H1 (cell line): ENCODE measurements at regions not wholly inside any gene's neighbourhood (a gene's known extent, or its start where the extent isn't known, plus 50 kb on each side); places are given as distances from the start of the nearest gene placed in this dataset.

ENCODE experiments used
- CTCF ChIA-PET: fragments of 300-600 bp; sonication (Branson Sonifier 250); formaldehyde crosslinking; loops from one replicate; lab custom pipeline; 2021; ENCODE audit not compliant: partially characterized antibody; lab: Charles Lee
- POLR2A ChIA-PET: fragments of 300-600 bp; sonication (Branson Sonifier 250); formaldehyde crosslinking; loops from one replicate; lab custom pipeline; 2021; ENCODE audit warnings: inconsistent platforms; ENCODE audit not compliant: partially characterized antibody; lab: Charles Lee
- DNase-seq, 2 experiments: peaks; one replicate each; pipeline versions ENCODE4 v3.0.0 to v3.0.0-alpha.2; 2010 to 2022; ENCODE audit warnings: low spot score in 2 of 2, low read depth in 1 of 2, mixed read lengths in 1 of 2
- FAIRE-seq: peaks from 2 replicates; lab custom pipeline; 2011; peaks lifted over from hg19 to GRCh38; lab: Jason Lieb, UNC
- H2AFZ ChIP-seq: 2 replicates; pipeline ENCODE4 v1.8.1; 2012; ENCODE audit warnings: low read length, inconsistent platforms
- H2AK5ac ChIP-seq: 2 replicates; pipeline ENCODE4 v1.6.1; 2013; ENCODE audit warnings: low read depth, low read length
- H2BK120ac ChIP-seq: replicated peaks from 2 replicates; pipeline ENCODE3; 2013; ENCODE audit warnings: low read depth, low read length, inconsistent platforms
- H2BK12ac ChIP-seq: 2 replicates; pipeline ENCODE4 v1.6.1; 2013; ENCODE audit warnings: low read depth, low read length
- H2BK15ac ChIP-seq: 2 replicates; pipeline ENCODE4 v1.6.1; 2013; ENCODE audit warnings: low read length
- H2BK20ac ChIP-seq: 2 replicates; pipeline ENCODE4 v1.6.1; 2013; ENCODE audit warnings: low read length
- H2BK5ac ChIP-seq: 2 replicates; pipeline ENCODE4 v1.6.1; 2013; ENCODE audit warnings: low read depth, low read length
- H3K14ac ChIP-seq: 2 replicates; pipeline ENCODE4 v1.6.1; 2013; ENCODE audit warnings: inconsistent platforms; ENCODE audit not compliant: insufficient read length
- H3K18ac ChIP-seq: 2 replicates; pipeline ENCODE4 v1.6.1; 2013; ENCODE audit warnings: low read length; ENCODE audit errors: extremely low read depth
- H3K23ac ChIP-seq: 2 replicates; pipeline ENCODE4 v1.6.1; 2013; ENCODE audit warnings: inconsistent platforms; ENCODE audit not compliant: insufficient read length
- H3K23me2 ChIP-seq: 2 replicates; pipeline ENCODE4 v1.6.1; 2013; ENCODE audit warnings: low read depth, low read length
- H3K27ac ChIP-seq: 2 replicates; pipeline ENCODE4 v1.6.1; 2011; ENCODE audit warnings: low read depth, low read length, inconsistent platforms
- H3K27me3 ChIP-seq, 4 experiments: replicated peaks in 1 of 4; 1 replicate in 1 of 4; 2 replicates in 3 of 4; pipeline versions ENCODE4 v1.6.1 to v1.8.1; 2011 to 2013; ENCODE audit warnings: low read length in 3 of 4, mild to moderate bottlenecking in 3 of 4, inconsistent platforms in 2 of 4, mixed read lengths in 2 of 4, moderate library complexity in 1 of 4; ENCODE audit not compliant: control insufficient read depth in 3 of 4, insufficient read depth in 3 of 4; ENCODE audit errors: extremely low read depth in 1 of 4
- H3K36me3 ChIP-seq, 4 experiments: 2 replicates each; pipeline versions ENCODE4 v1.6.1 to v1.8.1; 2011 to 2013; ENCODE audit warnings: mild to moderate bottlenecking in 4 of 4, low read length in 3 of 4, moderate library complexity in 2 of 4, control low read depth in 1 of 4, inconsistent platforms in 1 of 4; ENCODE audit not compliant: insufficient read depth in 4 of 4, control insufficient read depth in 2 of 4
- H3K4ac ChIP-seq: replicated peaks from 2 replicates; pipeline ENCODE3; 2013; ENCODE audit warnings: low read length, low read depth, mixed read lengths, inconsistent platforms; ENCODE audit not compliant: insufficient read length
- H3K4me1 ChIP-seq, 4 experiments: replicated peaks in 1 of 4; 1 replicate in 1 of 4; 2 replicates in 3 of 4; pipeline versions ENCODE4 v1.6.1 to v1.8.1; 2011 to 2013; ENCODE audit warnings: low read length in 3 of 4, inconsistent platforms in 2 of 4, mixed read lengths in 1 of 4; ENCODE audit not compliant: insufficient read depth in 4 of 4, control insufficient read depth in 3 of 4
- H3K4me2 ChIP-seq, 2 experiments: 2 replicates each; pipeline versions ENCODE4 v1.6.1 to v1.8.1; 2011 to 2013; ENCODE audit warnings: low read depth in 2 of 2, low read length in 2 of 2, control low read depth in 1 of 2, inconsistent platforms in 1 of 2, mild to moderate bottlenecking in 1 of 2; ENCODE audit not compliant: insufficient read depth in 1 of 2
- H3K4me3 ChIP-seq, 4 experiments: fragments of 200-600, 300-600 bp in 1 of 4; sonication (generic), shearing (Covaris generic), sonication (Bioruptor Twin) in 1 of 4; 2 replicates each; pipeline versions ENCODE4 v1.5.1 to v1.8.1; 2011 to 2016; ENCODE audit warnings: low read length in 4 of 4, low read depth in 3 of 4, control low read depth in 2 of 4, inconsistent platforms in 2 of 4, mild to moderate bottlenecking in 2 of 4, mixed read lengths in 1 of 4, moderate library complexity in 1 of 4; ENCODE audit not compliant: insufficient read depth in 2 of 4; ENCODE audit errors: extremely low read depth in 1 of 4
- H3K56ac ChIP-seq: replicated peaks from 2 replicates; pipeline ENCODE3; 2013; ENCODE audit warnings: low read depth, mild to moderate bottlenecking, mixed read lengths, low read length, inconsistent platforms; ENCODE audit not compliant: insufficient read length
- H3K79me1 ChIP-seq: 2 replicates; pipeline ENCODE4 v1.6.1; 2013; ENCODE audit warnings: low read depth, low read length, control low read depth
- H3K79me2 ChIP-seq, 2 experiments: 2 replicates each; pipeline versions ENCODE4 v1.6.1 to v1.8.1; 2012 to 2013; ENCODE audit warnings: low read length in 2 of 2, mild to moderate bottlenecking in 2 of 2, inconsistent platforms in 1 of 2; ENCODE audit not compliant: insufficient read depth in 2 of 2, control insufficient read depth in 1 of 2
- H3K9ac ChIP-seq, 4 experiments: replicated peaks in 1 of 4; 1 replicate in 1 of 4; 2 replicates in 3 of 4; pipeline versions ENCODE4 v1.6.1 to v1.8.1; 2011 to 2013; ENCODE audit warnings: low read depth in 3 of 4, low read length in 3 of 4, control low read depth in 2 of 4, mild to moderate bottlenecking in 2 of 4, moderate library complexity in 2 of 4, inconsistent platforms in 1 of 4; ENCODE audit errors: extremely low read depth in 1 of 4
- H3K9me3 ChIP-seq, 2 experiments: 2 replicates each; pipeline versions ENCODE4 v1.6.1 to v1.8.1; 2012 to 2013; ENCODE audit warnings: mild to moderate bottlenecking in 2 of 2, moderate library complexity in 2 of 2, control low read depth in 1 of 2, inconsistent platforms in 1 of 2, low read depth in 1 of 2, low read length in 1 of 2, mixed read lengths in 1 of 2; ENCODE audit not compliant: insufficient read depth in 2 of 2
- H4K20me1 ChIP-seq, 2 experiments: replicated peaks in 1 of 2; 2 replicates each; pipeline versions ENCODE3 to v1.8.1; 2011 to 2013; ENCODE audit warnings: inconsistent platforms in 2 of 2, low read length in 2 of 2, mild to moderate bottlenecking in 1 of 2; ENCODE audit not compliant: insufficient read depth in 2 of 2, control insufficient read depth in 1 of 2
- H4K5ac ChIP-seq: 2 replicates; pipeline ENCODE4 v1.6.1; 2013; ENCODE audit warnings: low read length, low read depth, mixed read lengths, inconsistent platforms; ENCODE audit not compliant: insufficient read length
- H4K8ac ChIP-seq: 2 replicates; pipeline ENCODE4 v1.8.0; 2013; ENCODE audit warnings: mild to moderate bottlenecking, moderate library complexity, low read length, inconsistent platforms; ENCODE audit not compliant: insufficient read depth; ENCODE audit errors: extremely low read depth
- H4K91ac ChIP-seq: replicated peaks from 2 replicates; pipeline ENCODE3; 2013; ENCODE audit warnings: low read length, mixed read lengths, inconsistent platforms; ENCODE audit not compliant: insufficient read length
- CTBP2 ChIP-seq: IDR thresholded peaks from 2 replicates; pipeline ENCODE4 v1.7.0; 2011; ENCODE audit warnings: borderline replicate concordance, mild to moderate bottlenecking, moderate library complexity, mixed read lengths, low read length; ENCODE audit not compliant: insufficient read depth, insufficient read length
- E2F6 ChIP-seq: IDR thresholded peaks from 2 replicates; pipeline ENCODE4 v1.6.1; 2012; ENCODE audit warnings: inconsistent platforms
- GABPA ChIP-seq: IDR thresholded peaks from 2 replicates; pipeline ENCODE4 v1.6.1; 2011; ENCODE audit warnings: mild to moderate bottlenecking, low read length, moderate library complexity, borderline replicate concordance; ENCODE audit not compliant: insufficient read depth
- KDM4A ChIP-seq: IDR thresholded peaks from one replicate; pipeline ENCODE4 v1.7.1; 2012; ENCODE audit warnings: low read depth, mild to moderate bottlenecking, moderate library complexity, low read length, inconsistent platforms; ENCODE audit not compliant: severe bottlenecking
- KDM5A ChIP-seq: fragments of 200-600 bp; IDR thresholded peaks from 2 replicates; pipeline ENCODE4 v1.7.1; 2012; ENCODE audit warnings: mild to moderate bottlenecking, low read length, inconsistent platforms, mixed read lengths
- RBBP5 ChIP-seq: IDR thresholded peaks from 2 replicates; pipeline ENCODE4 v1.7.1; 2012; ENCODE audit warnings: low read depth, mild to moderate bottlenecking, inconsistent platforms, low read length, moderate library complexity, borderline replicate concordance
- RNF2 ChIP-seq: fragments of 200-900, 300-1000 bp; sonication (generic); IDR thresholded peaks from 2 replicates; pipeline ENCODE4 v1.7.1; 2016; ENCODE audit warnings: borderline replicate concordance, low read depth, mild to moderate bottlenecking, antibody characterized with exemption, low read length; ENCODE audit not compliant: poor library complexity, severe bottlenecking; ENCODE audit errors: missing control alignments
- SAP30 ChIP-seq: fragments of 300-600 bp; sonication (generic); IDR thresholded peaks from 2 replicates; pipeline ENCODE4 v1.7.1; 2012; ENCODE audit warnings: low read length, moderate library complexity, mild to moderate bottlenecking, inconsistent platforms; ENCODE audit not compliant: insufficient read depth, insufficient replicate concordance
- SP2 ChIP-seq: IDR thresholded peaks from 2 replicates; pipeline ENCODE4 v1.6.1; 2012; ENCODE audit warnings: mild to moderate bottlenecking, low read length, inconsistent platforms
- SP4 ChIP-seq: IDR thresholded peaks from 2 replicates; pipeline ENCODE4 v1.6.1; 2012; ENCODE audit warnings: low read length, inconsistent platforms
- SRF ChIP-seq: IDR thresholded peaks from 2 replicates; pipeline ENCODE4 v1.6.1; 2011; ENCODE audit warnings: mild to moderate bottlenecking, low read depth, low read length, moderate library complexity
- TAF7 ChIP-seq: optimal IDR thresholded peaks from 2 replicates; pipeline ENCODE3; 2011; ENCODE audit warnings: low read depth, mild to moderate bottlenecking, inconsistent platforms, low read length, moderate library complexity, borderline replicate concordance
- TBP ChIP-seq: IDR thresholded peaks from 2 replicates; pipeline ENCODE4 v1.6.1; 2011; ENCODE audit warnings: low read depth, low read length, improper control_type of control experiment
- YY1 ChIP-seq: IDR thresholded peaks from 2 replicates; pipeline ENCODE4 v1.6.1; 2011; ENCODE audit warnings: low read depth, mild to moderate bottlenecking, low read length
- WGBS, 2 experiments: shearing (Covaris generic) in 1 of 2; methylation state at CpG; one replicate each; pipeline versions ENCODE4 v1.1.6 to v1.1.7; 2013 to 2015; ENCODE audit warnings: low lambda C conversion rate in 2 of 2, mixed read lengths in 2 of 2, inconsistent platforms in 1 of 2, low coverage in 1 of 2, missing lambda C conversion rate in 1 of 2; ENCODE audit not compliant: insufficient replicate concordance in 2 of 2, insufficient coverage in 1 of 2, insufficient read length in 1 of 2; ENCODE audit errors: extremely low coverage in 1 of 2, missing lambda C conversion rate in 1 of 2; 5-methylcytosine and 5-hydroxymethylcytosine counted together

GRCh38 chr2:19480673-19481072 is 122.2 kb upstream of the OSR1 start:
- FAIRE-seq (no peak), DNase-seq (no peak)
- H2BK120ac ChIP-seq = no peak overlapping the region
- no peak overlapping the region for H3K56ac ChIP-seq
- H2AK5ac ChIP-seq = no peak overlapping the region
- no peak overlapping the region for H3K14ac ChIP-seq
- H4K91ac ChIP-seq = no peak overlapping the region
- H2BK5ac ChIP-seq = no peak overlapping the region
- no peak overlapping the region for H3K4ac ChIP-seq
- H4K5ac ChIP-seq = no peak overlapping the region
- H3K23ac ChIP-seq = no peak overlapping the region
- no peaks in the 10 kb centered on the region for H3K79me1 ChIP-seq
- no peak overlapping the region; the same call in 1 of the 2 replicates for H4K8ac ChIP-seq
- CTCF ChIA-PET = interaction anchor here (0.9 kb wide), 1 partner anchor 18 kb away, joined by 3 read pairs; no protein-coding TSS in a partner anchor
- POLR2A ChIA-PET = no interaction called here
- H3K18ac ChIP-seq = no peak overlapping the region
- no peaks in the 10 kb centered on the region for H3K27me3 ChIP-seq
- H3K36me3 ChIP-seq = no peaks in the 10 kb centered on the region
- H4K20me1 ChIP-seq = no peaks in the 10 kb centered on the region
- H3K4me1 ChIP-seq = no peaks in the 10 kb centered on the region
- TF ChIP-seq RBBP5 (no peak), TBP (no peak), RNF2 (no peak), E2F6 (no peak), KDM4A (no peak), SRF (no peak), SP2 (no peak), KDM5A (no peak), TAF7 (no peak), SAP30 (no peak), SP4 (no peak), CTBP2 (no peak), GABPA (no peak), YY1 (no peak)
- H2BK20ac ChIP-seq = no peak overlapping the region
- H3K9me3 ChIP-seq = no peaks in the 10 kb centered on the region
- WGBS, 2 experiments = 88% methylated on average over 5 of the region's 5 CpGs; no CpG with 5 or more reads in 1 of the 2 experiments
- H3K4me2 ChIP-seq = no peak overlapping the region
- H3K23me2 ChIP-seq = no peaks in the 10 kb centered on the region
- H3K9ac ChIP-seq = no peak overlapping the region
- H2BK12ac ChIP-seq = no peak overlapping the region
- H2BK15ac ChIP-seq = no peak overlapping the region
- no peak overlapping the region for H3K27ac ChIP-seq
- no peaks in the 10 kb centered on the region for H3K79me2 ChIP-seq
- H3K4me3 ChIP-seq = no peak overlapping the region
- H2AFZ ChIP-seq = no peak overlapping the region
